HEK293 (cell line): ENCODE measurements at regions not wholly inside any gene's neighbourhood (a gene's known extent, or its start where the extent isn't known, plus 50 kb on each side); places are given as distances from the start of the nearest gene placed in this dataset.

ENCODE experiments used
- CTCF ChIA-PET: fragments of 350-600 bp; formaldehyde crosslinking; extraction: SDS; loops from one replicate; lab custom pipeline; 2021; ENCODE audit warnings: antibody characterized with exemption; lab: Yijun Ruan, JAX
- POLR2A ChIA-PET: fragments of 300-600 bp; formaldehyde crosslinking; extraction: SDS; loops from one replicate; lab custom pipeline; 2020; ENCODE audit warnings: antibody characterized with exemption, inconsistent platforms; lab: Yijun Ruan, JAX
- H3K27ac ChIP-seq: fragments of 200-500 bp; sonication (Bioruptor generic); 2 replicates; pipeline ENCODE4 v1.5.1; 2014; ENCODE audit warnings: low read depth, low read length, control low read depth, inconsistent platforms; ENCODE audit errors: extremely low read depth
- H3K36me3 ChIP-seq, 2 experiments: fragments of 200-500 bp in 1 of 2; sonication (Bioruptor generic) in 1 of 2; 1 replicate in 1 of 2; 2 replicates in 1 of 2; pipeline ENCODE4 v1.5.1; 2014 to 2017; ENCODE audit warnings: inconsistent platforms in 2 of 2, low read length in 2 of 2; ENCODE audit not compliant: control insufficient read depth in 2 of 2, insufficient read depth in 1 of 2
- H3K4me1 ChIP-seq: fragments of 200-500 bp; sonication (Bioruptor generic); 2 replicates; pipeline ENCODE4 v1.5.1; 2014; ENCODE audit warnings: mild to moderate bottlenecking, low read length, inconsistent platforms; ENCODE audit not compliant: control insufficient read depth, insufficient read depth
- H3K4me3 ChIP-seq: 2 replicates; pipeline ENCODE4 v1.5.1; 2011; ENCODE audit warnings: low read depth, mild to moderate bottlenecking, control low read depth, low read length, moderate library complexity
- H3K9me3 ChIP-seq: fragments of 200-500 bp; sonication (Bioruptor generic); 2 replicates; pipeline ENCODE4 v1.5.1; 2014; ENCODE audit warnings: low read depth, low read length, inconsistent platforms; ENCODE audit not compliant: control insufficient read depth, insufficient read depth
- FEZF1 ChIP-seq: fragments of 450-650 bp; formaldehyde crosslinking; IDR thresholded peaks from 2 replicates; pipeline ENCODE4 v1.5.1; 2016; ENCODE audit warnings: missing biosample characterization, missing genetic modification characterization
- KLF10 ChIP-seq: fragments of 450-650 bp; IDR thresholded peaks from 2 replicates; pipeline ENCODE4 v1.5.1; 2018; ENCODE audit warnings: missing biosample characterization, mild to moderate bottlenecking, missing genetic modification characterization
- TRIM28 ChIP-seq: IDR thresholded peaks from 2 replicates; pipeline ENCODE4 v1.6.1; 2011; ENCODE audit warnings: low read length, control low read depth, borderline replicate concordance
- WT1 ChIP-seq: fragments of 450-650 bp; formaldehyde crosslinking; IDR thresholded peaks from 2 replicates; pipeline ENCODE4 v1.5.1; 2016; ENCODE audit warnings: missing biosample characterization, missing genetic modification characterization
- YY2 ChIP-seq: fragments of 450-650 bp; formaldehyde crosslinking; IDR thresholded peaks from 2 replicates; pipeline ENCODE4 v1.5.1; 2016; ENCODE audit warnings: missing biosample characterization, missing genetic modification characterization
- ZEB2 ChIP-seq: fragments of 450-650 bp; formaldehyde crosslinking; IDR thresholded peaks from 2 replicates; pipeline ENCODE4 v1.5.1; 2016; ENCODE audit warnings: missing biosample characterization, missing genetic modification characterization
- ZNF2 ChIP-seq: fragments of 450-650 bp; formaldehyde crosslinking; IDR thresholded peaks from 2 replicates; pipeline ENCODE4 v1.5.1; 2016; ENCODE audit warnings: missing biosample characterization, missing genetic modification characterization
- ZNF404 ChIP-seq: fragments of 450-650 bp; formaldehyde crosslinking; IDR thresholded peaks from 2 replicates; pipeline ENCODE4 v1.5.1; 2017; ENCODE audit warnings: missing biosample characterization, missing genetic modification characterization
- ZNF423 ChIP-seq: fragments of 450-650 bp; formaldehyde crosslinking; IDR thresholded peaks from 2 replicates; pipeline ENCODE4 v1.5.1; 2016; ENCODE audit warnings: missing biosample characterization, missing genetic modification characterization
- ZNF521 ChIP-seq: fragments of 450-650 bp; formaldehyde crosslinking; IDR thresholded peaks from 2 replicates; pipeline ENCODE4 v1.5.1; 2017; ENCODE audit warnings: missing biosample characterization, mild to moderate bottlenecking, missing genetic modification characterization
- ZNF549 ChIP-seq: fragments of 450-650 bp; IDR thresholded peaks from 2 replicates; pipeline ENCODE4 v1.5.1; 2018; ENCODE audit warnings: missing biosample characterization, missing genetic modification characterization, mild to moderate bottlenecking, inconsistent platforms, moderate library complexity
- ZNF555 ChIP-seq: fragments of 450-650 bp; formaldehyde crosslinking; conservative IDR thresholded peaks from 2 replicates; pipeline ENCODE4 v1.5.1; 2017; ENCODE audit warnings: missing biosample characterization, mild to moderate bottlenecking, missing genetic modification characterization, inconsistent platforms
- ZNF777 ChIP-seq: fragments of 450-650 bp; formaldehyde crosslinking; IDR thresholded peaks from 2 replicates; pipeline ENCODE4 v1.5.1; 2017; ENCODE audit warnings: missing biosample characterization, missing genetic modification characterization, borderline replicate concordance
- ZSCAN16 ChIP-seq: fragments of 450-650 bp; formaldehyde crosslinking; IDR thresholded peaks from 2 replicates; pipeline ENCODE4 v1.5.1; 2016; ENCODE audit warnings: missing biosample characterization, missing genetic modification characterization
- TF ChIP-seq, protein P1 (sequence below): fragments of 450-650 bp; formaldehyde crosslinking; IDR thresholded peaks from 2 replicates; pipeline ENCODE4 v1.5.0; 2017; ENCODE audit warnings: missing biosample characterization, missing genetic modification characterization, borderline replicate concordance
- TF ChIP-seq, protein P2 (sequence below): fragments of 450-650 bp; formaldehyde crosslinking; IDR thresholded peaks from 2 replicates; pipeline ENCODE4 v1.5.1; 2016; ENCODE audit warnings: missing biosample characterization, missing genetic modification characterization, low read depth
- TF ChIP-seq, protein P3 (sequence below): fragments of 450-650 bp; formaldehyde crosslinking; IDR thresholded peaks from 2 replicates; pipeline ENCODE4 v1.5.1; 2016; ENCODE audit warnings: missing biosample characterization, missing genetic modification characterization
- TF ChIP-seq, protein P4 (sequence below): fragments of 450-650 bp; formaldehyde crosslinking; IDR thresholded peaks from 2 replicates; pipeline ENCODE4 v1.5.1; 2017; ENCODE audit warnings: missing biosample characterization, mild to moderate bottlenecking, missing genetic modification characterization, moderate library complexity

DNA sequence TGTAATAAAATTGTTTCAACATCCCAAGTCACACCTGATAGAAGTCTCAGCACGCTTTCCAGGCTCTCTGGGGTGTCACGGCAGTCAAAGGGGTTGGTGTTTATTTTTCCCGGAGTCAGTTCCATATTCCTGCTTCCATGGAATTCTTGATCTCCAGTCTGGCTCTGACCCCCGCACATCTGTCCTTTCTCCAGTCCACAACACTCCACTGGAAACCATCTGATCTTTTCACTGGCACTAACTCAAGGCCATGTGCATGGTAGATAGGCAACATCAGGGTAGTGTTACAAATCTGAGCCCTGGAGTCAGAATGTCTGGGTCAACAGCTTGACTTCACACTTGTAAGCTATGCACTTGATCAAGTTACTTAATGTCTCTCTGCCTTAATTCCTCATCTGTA lies 176.2 kb downstream of the WDR11 start:
- Histone ChIP-seq H3K27ac (no peak overlapping the region), H3K9me3 (no peaks in the 10 kb centered on the region; the same call in 1 of the 2 replicates), H3K4me1 (no peaks in the 10 kb centered on the region), H3K36me3 (no peaks in the 10 kb centered on the region), H3K4me3 (no peak overlapping the region)
- TF ChIP-seq TRIM28 (peak; percentile 56; the same call in 1 of the 2 replicates), YY2 (tag by site-specific recombination) (no peak)
- ChIA-PET POLR2A (no interaction called here), CTCF (interaction anchor here (0.6 kb wide), 1 partner anchor 291 kb away, joined by 4 read pairs; no protein-coding TSS in a partner anchor)

DNA sequence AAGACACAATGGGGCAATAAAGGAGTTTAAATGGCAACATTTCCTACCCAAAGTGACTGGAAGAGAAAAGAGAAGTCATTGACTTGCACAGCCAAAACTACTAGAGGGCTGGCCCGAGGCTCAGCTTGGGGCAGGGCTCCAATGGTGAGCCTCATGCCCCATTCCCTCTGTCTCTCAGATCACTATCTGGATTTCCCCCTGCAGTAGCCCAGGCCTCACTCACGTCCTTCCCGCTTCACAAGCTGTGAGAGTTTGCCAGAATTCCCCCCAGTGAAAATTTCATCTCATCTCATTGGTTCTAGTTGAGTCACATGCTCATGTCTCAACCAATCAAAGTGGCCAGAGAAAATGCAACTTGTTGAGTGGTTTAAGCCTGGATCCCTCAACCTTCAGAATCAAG lies 181.3 kb downstream of the WDR11 start:
- CTCF ChIA-PET = interaction anchor here (0.7 kb wide), 1 partner anchor 89 kb away, joined by 4 read pairs; no protein-coding TSS in a partner anchor
- H3K4me1 ChIP-seq = peaks cover 7% of the 10 kb centered on the region; the same call in 1 of the 2 replicates
- H3K36me3 ChIP-seq = no peaks in the 10 kb centered on the region
- no peak overlapping the region for H3K27ac ChIP-seq
- no peaks in the 10 kb centered on the region for H3K9me3 ChIP-seq
- POLR2A ChIA-PET = no interaction called here
- no peak for TF ChIP-seq ZNF777 (tag by site-specific recombination)
- no peak for TF ChIP-seq ZNF423
- TF ChIP-seq, protein P1, sequence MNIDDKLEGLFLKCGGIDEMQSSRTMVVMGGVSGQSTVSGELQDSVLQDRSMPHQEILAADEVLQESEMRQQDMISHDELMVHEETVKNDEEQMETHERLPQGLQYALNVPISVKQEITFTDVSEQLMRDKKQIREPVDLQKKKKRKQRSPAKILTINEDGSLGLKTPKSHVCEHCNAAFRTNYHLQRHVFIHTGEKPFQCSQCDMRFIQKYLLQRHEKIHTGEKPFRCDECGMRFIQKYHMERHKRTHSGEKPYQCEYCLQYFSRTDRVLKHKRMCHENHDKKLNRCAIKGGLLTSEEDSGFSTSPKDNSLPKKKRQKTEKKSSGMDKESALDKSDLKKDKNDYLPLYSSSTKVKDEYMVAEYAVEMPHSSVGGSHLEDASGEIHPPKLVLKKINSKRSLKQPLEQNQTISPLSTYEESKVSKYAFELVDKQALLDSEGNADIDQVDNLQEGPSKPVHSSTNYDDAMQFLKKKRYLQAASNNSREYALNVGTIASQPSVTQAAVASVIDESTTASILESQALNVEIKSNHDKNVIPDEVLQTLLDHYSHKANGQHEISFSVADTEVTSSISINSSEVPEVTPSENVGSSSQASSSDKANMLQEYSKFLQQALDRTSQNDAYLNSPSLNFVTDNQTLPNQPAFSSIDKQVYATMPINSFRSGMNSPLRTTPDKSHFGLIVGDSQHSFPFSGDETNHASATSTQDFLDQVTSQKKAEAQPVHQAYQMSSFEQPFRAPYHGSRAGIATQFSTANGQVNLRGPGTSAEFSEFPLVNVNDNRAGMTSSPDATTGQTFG (tag by site-specific recombination) = no peak
- TF ChIP-seq ZNF549 (tag by site-specific recombination) = no peak
- no peak for TF ChIP-seq ZSCAN16 (tag by site-specific recombination)
- TF ChIP-seq ZNF555 (tag by site-specific recombination) = no peak
- no peak for TF ChIP-seq FEZF1 (tag by site-specific recombination)
- TF ChIP-seq ZNF521 (tag by site-specific recombination) = no peak
- no peak for TF ChIP-seq ZEB2
- H3K4me3 ChIP-seq = no peak overlapping the region

DNA sequence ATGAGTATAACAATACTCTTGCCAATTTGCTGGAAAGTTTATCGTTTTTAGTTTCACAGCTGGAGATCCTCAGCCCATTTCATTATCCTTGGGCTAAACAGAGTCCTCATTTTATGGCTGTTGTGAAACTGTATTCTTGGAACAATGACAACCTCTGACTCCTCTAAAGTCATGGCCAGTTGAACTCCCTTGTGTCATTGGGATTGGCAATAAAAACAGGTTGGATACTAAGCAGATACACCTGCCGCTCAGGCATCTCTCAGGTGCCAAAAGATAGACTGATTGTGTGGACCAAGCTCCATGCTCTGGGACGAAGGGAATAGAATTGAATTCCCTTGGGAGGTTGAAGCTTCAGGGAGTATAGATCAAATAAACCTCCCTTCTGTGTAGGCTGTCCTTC lies 182.2 kb downstream of the WDR11 start:
- ChIA-PET CTCF (interaction anchor here (0.7 kb wide), 1 partner anchor 664 kb away, joined by 3 read pairs; no protein-coding TSS in a partner anchor), POLR2A (no interaction called here)
- no peaks in the 10 kb centered on the region for H3K36me3 ChIP-seq
- H3K9me3 ChIP-seq = no peaks in the 10 kb centered on the region
- TF ChIP-seq KLF10 (no peak), WT1 (tag by site-specific recombination) (peak; percentile 63)
- no peak overlapping the region for H3K27ac ChIP-seq
- H3K4me3 ChIP-seq = no peak overlapping the region
- H3K4me1 ChIP-seq = peaks cover 7% of the 10 kb centered on the region; the same call in 1 of the 2 replicates

DNA sequence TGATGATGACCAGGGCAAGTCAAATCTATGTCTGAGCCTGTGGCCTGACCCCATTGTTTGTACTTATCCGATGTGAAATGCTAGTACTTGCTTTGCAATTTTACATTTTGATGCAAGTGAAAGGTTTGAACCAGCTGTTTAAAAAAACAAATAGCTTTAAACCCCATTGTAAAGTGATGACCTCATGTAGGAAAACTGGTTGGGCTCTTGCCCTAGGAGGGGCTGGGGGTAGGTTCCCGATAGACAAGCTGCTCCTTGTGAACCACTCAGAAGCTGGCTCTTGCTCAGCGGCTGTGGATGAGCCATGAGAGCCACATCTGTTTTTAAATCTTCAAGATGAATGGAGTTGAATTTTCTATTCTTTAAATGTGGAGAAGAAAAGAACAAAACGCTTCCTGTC lies 185.3 kb downstream of the WDR11 start:
- TF ChIP-seq ZNF404 (no peak), ZNF2 (tag by site-specific recombination) (no peak)
- TF ChIP-seq, protein P2, sequence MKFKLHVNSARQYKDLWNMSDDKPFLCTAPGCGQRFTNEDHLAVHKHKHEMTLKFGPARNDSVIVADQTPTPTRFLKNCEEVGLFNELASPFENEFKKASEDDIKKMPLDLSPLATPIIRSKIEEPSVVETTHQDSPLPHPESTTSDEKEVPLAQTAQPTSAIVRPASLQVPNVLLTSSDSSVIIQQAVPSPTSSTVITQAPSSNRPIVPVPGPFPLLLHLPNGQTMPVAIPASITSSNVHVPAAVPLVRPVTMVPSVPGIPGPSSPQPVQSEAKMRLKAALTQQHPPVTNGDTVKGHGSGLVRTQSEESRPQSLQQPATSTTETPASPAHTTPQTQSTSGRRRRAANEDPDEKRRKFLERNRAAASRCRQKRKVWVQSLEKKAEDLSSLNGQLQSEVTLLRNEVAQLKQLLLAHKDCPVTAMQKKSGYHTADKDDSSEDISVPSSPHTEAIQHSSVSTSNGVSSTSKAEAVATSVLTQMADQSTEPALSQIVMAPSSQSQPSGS = peak; percentile 57
- TF ChIP-seq, protein P3, sequence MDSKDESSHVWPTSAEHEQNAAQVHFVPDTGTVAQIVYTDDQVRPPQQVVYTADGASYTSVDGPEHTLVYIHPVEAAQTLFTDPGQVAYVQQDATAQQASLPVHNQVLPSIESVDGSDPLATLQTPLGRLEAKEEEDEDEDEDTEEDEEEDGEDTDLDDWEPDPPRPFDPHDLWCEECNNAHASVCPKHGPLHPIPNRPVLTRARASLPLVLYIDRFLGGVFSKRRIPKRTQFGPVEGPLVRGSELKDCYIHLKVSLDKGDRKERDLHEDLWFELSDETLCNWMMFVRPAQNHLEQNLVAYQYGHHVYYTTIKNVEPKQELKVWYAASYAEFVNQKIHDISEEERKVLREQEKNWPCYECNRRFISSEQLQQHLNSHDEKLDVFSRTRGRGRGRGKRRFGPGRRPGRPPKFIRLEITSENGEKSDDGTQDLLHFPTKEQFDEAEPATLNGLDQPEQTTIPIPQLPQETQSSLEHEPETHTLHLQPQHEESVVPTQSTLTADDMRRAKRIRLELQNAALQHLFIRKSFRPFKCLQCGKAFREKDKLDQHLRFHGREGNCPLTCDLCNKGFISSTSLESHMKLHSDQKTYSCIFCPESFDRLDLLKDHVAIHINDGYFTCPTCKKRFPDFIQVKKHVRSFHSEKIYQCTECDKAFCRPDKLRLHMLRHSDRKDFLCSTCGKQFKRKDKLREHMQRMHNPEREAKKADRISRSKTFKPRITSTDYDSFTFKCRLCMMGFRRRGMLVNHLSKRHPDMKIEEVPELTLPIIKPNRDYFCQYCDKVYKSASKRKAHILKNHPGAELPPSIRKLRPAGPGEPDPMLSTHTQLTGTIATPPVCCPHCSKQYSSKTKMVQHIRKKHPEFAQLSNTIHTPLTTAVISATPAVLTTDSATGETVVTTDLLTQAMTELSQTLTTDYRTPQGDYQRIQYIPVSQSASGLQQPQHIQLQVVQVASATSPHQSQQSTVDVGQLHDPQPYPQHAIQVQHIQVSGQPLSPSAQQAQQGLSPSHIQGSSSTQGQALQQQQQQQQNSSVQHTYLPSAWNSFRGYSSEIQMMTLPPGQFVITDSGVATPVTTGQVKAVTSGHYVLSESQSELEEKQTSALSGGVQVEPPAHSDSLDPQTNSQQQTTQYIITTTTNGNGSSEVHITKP (tag by site-specific recombination) = peak; percentile 75
- TF ChIP-seq, protein P4, sequence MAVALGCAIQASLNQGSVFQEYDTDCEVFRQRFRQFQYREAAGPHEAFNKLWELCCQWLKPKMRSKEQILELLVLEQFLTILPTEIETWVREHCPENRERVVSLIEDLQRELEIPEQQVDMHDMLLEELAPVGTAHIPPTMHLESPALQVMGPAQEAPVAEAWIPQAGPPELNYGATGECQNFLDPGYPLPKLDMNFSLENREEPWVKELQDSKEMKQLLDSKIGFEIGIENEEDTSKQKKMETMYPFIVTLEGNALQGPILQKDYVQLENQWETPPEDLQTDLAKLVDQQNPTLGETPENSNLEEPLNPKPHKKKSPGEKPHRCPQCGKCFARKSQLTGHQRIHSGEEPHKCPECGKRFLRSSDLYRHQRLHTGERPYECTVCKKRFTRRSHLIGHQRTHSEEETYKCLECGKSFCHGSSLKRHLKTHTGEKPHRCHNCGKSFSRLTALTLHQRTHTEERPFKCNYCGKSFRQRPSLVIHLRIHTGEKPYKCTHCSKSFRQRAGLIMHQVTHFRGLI (tag by site-specific recombination) = peak; percentile 98
- Histone ChIP-seq H3K9me3 (no peaks in the 10 kb centered on the region), H3K36me3 (no peaks in the 10 kb centered on the region), H3K27ac (no peak overlapping the region), H3K4me1 (peaks cover 7% of the 10 kb centered on the region; the same call in 1 of the 2 replicates), H3K4me3 (no peak overlapping the region)
- ChIA-PET CTCF (interaction anchor here (0.6 to 1.0 kb wide), 4 partner anchors 8 to 1886 kb away, joined by 3 read pairs; no protein-coding TSS in a partner anchor), POLR2A (no interaction called here)
